ENCODE measurements at regions not wholly inside any gene's neighbourhood (a gene's known extent, or its start where the extent isn't known, plus 50 kb on each side); places are given as distances from the start of the nearest gene placed in this dataset.
"Not testable (repeated sequence)": the region's sequence is repeated elsewhere in the genome, so short reads cannot be mapped to it uniquely, and the experiment has no call there.

DNA sequence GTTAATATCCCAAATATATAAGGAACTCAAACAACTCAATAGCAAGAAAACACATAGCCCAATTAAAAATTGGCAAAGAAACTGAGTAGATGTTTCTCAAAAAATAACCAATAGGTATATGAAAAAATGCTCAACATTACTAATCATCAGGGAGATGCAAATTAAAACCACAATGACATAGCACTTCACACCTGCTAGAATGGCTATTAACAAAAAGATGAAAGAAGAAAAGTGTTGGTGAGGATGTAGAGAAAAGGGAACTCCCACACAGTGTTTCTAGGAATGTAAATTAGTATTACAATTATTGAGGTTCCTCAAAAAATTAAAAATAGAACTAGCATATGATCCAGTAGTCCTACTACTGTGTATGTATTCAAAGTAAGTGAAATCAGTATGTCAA lies 1212.8 kb downstream of the DIAPH3 start:
- in situ Hi-C loops (cut with MboI; ENCODE audit: low sequenced_read_pairs, unreplicated experiment) = no loop called here
- DNase-seq (ENCODE audit: low spot score) = no peak
- TF ChIP-seq, protein P1, sequence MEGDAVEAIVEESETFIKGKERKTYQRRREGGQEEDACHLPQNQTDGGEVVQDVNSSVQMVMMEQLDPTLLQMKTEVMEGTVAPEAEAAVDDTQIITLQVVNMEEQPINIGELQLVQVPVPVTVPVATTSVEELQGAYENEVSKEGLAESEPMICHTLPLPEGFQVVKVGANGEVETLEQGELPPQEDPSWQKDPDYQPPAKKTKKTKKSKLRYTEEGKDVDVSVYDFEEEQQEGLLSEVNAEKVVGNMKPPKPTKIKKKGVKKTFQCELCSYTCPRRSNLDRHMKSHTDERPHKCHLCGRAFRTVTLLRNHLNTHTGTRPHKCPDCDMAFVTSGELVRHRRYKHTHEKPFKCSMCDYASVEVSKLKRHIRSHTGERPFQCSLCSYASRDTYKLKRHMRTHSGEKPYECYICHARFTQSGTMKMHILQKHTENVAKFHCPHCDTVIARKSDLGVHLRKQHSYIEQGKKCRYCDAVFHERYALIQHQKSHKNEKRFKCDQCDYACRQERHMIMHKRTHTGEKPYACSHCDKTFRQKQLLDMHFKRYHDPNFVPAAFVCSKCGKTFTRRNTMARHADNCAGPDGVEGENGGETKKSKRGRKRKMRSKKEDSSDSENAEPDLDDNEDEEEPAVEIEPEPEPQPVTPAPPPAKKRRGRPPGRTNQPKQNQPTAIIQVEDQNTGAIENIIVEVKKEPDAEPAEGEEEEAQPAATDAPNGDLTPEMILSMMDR (IDR thresholded peaks at IDR 0.05; ENCODE audit: borderline replicate concordance, control extremely low read depth, extremely low read depth, insufficient read depth, missing control alignments) = no peak

DNA sequence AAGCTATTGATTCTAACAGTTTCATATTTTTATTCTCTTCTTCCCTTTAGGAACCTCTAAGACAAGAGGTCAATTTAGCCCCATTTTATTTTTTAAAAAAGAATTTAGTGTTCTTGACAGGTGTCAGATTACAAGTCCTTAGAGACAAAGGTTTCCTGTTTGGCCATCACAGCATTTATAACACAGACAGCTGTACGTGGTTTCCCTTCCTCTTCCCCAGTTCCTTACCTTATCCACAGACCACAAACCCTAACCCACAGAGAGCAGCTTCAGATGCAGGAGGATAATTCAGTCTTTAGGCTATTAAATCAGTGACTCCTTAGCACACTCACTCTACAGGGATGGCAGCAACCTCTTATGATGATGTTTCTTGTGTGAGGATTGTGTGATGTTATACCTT lies 1210.1 kb downstream of the DIAPH3 start:
- in situ Hi-C loops (cut with MboI; ENCODE audit: low sequenced_read_pairs, unreplicated experiment) = no loop called here
- TF ChIP-seq, protein P1 (IDR thresholded peaks at IDR 0.05; ENCODE audit: borderline replicate concordance, control extremely low read depth, extremely low read depth, insufficient read depth, missing control alignments) = no peak
- DNase-seq (ENCODE audit: low spot score) = peak; percentile 30

DNA sequence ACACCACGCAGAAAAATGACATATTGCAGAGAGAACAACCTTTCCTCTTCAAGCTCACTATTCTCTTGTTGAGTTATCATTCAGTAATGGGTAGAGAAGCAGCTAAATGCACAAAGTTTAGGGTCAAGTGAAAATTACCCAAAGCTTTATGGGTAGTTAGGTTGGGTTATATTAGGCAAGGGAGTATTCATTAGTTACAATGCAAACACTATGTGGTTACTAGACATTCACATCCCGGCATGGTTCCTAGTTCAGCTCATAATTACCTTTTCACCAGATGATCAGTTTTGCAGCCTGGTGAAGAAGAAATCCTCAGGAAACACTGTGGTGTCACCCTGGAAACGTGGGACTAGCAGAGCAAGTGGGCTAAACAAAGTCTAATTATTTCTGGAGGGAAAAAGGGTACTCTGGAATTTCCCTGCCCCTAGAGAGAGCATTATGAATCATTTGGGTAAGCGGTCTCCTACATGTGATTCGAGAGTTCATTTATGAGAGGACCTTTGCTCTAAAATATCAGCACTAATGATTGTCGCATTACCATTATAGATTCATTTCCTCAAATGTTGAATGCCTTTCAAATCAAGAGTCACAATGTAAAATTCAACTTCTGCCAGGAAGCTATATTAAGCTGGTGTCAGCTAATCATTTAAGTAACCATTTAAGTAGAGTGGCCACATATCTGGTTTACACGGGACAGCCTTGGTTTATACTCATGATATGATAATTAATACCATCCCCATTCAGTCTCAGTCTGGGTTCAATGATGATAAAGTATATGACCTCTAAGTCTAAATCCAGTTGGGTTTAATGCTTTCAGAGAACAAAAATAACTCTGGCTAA lies 1208.0 kb downstream of the DIAPH3 start:
- TF ChIP-seq, protein P1 (IDR thresholded peaks at IDR 0.05; ENCODE audit: borderline replicate concordance, control extremely low read depth, extremely low read depth, insufficient read depth, missing control alignments) = no peak
- in situ Hi-C loops (cut with MboI; ENCODE audit: low sequenced_read_pairs, unreplicated experiment) = no loop called here
- DNase-seq (ENCODE audit: low spot score) = peak; percentile 42

- in situ Hi-C loops (cut with MboI; ENCODE audit: low sequenced_read_pairs, unreplicated experiment); DNase-seq (ENCODE audit: low spot score): not testable (repeated sequence)
These were observed 1205.6 kb downstream of the DIAPH3 start for GRCh38 chr13:58958097-58958496.

DNA sequence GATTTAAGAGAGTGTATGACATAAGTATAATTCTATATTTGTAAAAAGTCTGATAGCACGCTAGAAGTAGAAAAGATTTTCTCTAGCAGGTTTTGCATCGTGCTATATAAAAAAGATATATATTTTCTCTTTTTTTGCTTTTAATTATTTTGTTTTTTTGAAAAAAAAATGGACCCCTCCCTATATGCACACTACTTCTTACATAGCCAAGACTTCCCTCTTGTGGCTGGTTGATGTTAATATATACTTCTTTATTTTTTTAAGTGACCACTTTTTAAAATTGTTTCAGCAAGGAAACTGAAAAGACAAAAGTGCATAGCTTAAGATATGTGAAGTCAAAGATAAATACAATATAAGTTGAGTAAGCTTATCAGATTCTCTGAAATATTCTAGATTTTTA lies 1202.8 kb downstream of the DIAPH3 start:
- TF ChIP-seq, protein P1 (IDR thresholded peaks at IDR 0.05; ENCODE audit: borderline replicate concordance, control extremely low read depth, extremely low read depth, insufficient read depth, missing control alignments) = no peak
- in situ Hi-C loops (cut with MboI; ENCODE audit: low sequenced_read_pairs, unreplicated experiment) = no loop called here
- DNase-seq (ENCODE audit: low spot score) = peak; percentile 11

- DNase-seq (ENCODE audit: low spot score) = no peak
- TF ChIP-seq, protein P1 (IDR thresholded peaks at IDR 0.05; ENCODE audit: borderline replicate concordance, control extremely low read depth, extremely low read depth, insufficient read depth, missing control alignments) = no peak
- in situ Hi-C loops (cut with MboI; ENCODE audit: low sequenced_read_pairs, unreplicated experiment) = no loop called here
These were observed 1200.4 kb downstream of the DIAPH3 start for GRCh38 chr13:58963321-58963720.

DNA sequence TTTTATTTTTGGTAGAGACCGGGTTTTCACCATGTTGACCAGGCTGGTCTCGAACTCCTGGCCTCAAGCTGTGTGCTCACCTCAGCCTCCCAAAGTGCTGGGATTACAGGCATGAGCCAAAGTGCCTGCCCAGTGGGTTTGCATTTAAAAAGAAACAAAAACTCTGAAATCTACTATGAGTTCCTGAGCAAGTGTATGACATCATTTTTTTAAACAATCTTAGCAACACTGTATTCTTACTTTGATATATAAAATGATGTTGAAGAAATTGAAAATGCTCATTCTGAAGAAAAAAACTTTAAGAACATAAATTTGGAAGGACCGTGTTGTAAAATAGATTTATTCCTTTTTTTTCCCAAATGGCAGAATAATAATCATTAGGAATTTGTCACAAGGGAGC lies 1199.7 kb downstream of the DIAPH3 start:
- TF ChIP-seq, protein P1 (IDR thresholded peaks at IDR 0.05; ENCODE audit: borderline replicate concordance, control extremely low read depth, extremely low read depth, insufficient read depth, missing control alignments) = no peak
- in situ Hi-C loops (cut with MboI; ENCODE audit: low sequenced_read_pairs, unreplicated experiment) = no loop called here
- DNase-seq (ENCODE audit: low spot score) = no peak
